CD4-positive, alpha-beta T cell treated with Interleukin-4 for 4 hours (primary cell): ENCODE measurements at regions not wholly inside any gene's neighbourhood (a gene's known extent, or its start where the extent isn't known, plus 50 kb on each side); places are given as distances from the start of the nearest gene placed in this dataset.
"Not testable (repeated sequence)": the region's sequence is repeated elsewhere in the genome, so short reads cannot be mapped to it uniquely, and the experiment has no call there.

Experiments used
- DNase-seq: peaks from one replicate; pipeline ENCODE4 v3.0.0-alpha.2; 2020

DNA sequence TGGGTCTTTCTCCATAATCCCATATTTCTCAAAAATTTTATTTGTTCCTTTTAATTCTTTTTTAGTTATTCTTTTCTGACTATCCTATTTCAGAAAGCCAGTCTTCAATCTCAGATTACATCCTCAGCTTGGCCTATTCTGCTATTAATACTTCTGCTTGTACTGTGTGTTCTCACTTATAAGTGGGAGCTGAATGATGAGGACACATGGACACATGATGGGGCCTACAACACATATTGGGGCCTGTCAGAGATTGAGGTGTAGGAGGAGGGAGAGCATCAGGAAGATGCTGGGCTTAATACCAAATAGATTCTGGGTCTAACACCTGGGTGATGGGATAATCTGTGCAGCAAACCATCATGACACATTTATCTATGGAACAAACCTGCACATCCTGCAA lies 82.3 kb downstream of the MAGEE1 start:
- DNase-seq: no peak

DNA sequence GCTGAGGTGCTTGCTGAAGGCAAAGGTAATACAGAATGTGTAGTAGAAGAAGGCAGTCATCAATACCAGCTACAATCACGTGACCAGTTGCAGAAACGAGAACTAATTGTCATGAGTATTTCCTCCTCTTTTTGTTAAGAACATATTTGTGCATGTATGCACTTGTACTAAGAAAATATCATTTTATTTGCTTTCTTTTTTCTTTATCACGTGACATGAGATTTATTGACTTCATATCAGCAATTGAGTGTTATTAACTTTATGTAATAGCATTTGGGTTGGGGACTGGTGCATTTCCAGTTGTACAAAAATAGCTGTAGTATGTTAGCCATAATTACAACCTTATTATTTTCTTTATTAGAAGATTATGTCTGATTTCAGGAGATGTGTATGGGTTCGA lies 90.0 kb downstream of the MAGEE1 start:
- DNase-seq: no peak

DNA sequence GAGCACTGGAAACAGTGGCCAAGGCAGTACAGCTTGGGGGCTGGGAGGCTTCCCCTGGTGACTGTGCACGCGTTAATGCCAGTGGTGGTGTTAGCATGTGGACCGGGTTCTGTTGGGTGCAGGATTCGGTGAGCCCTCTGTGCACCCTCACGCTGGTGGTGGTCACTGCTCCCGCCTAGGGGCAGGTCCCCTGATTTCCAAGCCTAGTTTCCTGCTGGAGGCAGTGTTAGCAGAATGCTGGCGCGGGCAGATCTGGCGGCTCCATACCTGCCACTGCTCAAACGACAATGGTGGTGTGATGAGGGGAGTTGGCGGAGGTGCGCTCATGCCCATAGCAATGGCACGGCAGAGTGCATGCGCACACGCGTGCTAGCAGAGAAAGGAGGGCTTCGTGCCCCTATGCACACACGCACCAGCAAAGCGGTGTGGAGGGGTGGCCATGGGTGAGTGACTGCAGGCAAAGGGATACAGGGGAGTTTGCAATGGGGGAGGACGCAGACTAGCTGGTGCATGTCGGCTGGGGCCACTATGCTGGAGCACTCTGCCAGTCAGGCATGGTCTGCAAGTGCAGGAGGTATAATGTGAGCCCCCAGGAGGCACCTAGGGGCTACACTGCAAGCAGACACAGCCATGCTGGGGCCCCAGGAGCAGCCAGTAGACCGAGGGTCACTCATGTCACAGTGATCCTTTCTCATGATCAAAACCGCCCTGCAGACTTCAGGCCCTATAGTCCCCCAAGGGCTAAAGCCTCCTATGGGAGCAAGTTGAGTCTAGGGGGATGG lies 93.0 kb downstream of the MAGEE1 start:
- no peak for DNase-seq

DNA sequence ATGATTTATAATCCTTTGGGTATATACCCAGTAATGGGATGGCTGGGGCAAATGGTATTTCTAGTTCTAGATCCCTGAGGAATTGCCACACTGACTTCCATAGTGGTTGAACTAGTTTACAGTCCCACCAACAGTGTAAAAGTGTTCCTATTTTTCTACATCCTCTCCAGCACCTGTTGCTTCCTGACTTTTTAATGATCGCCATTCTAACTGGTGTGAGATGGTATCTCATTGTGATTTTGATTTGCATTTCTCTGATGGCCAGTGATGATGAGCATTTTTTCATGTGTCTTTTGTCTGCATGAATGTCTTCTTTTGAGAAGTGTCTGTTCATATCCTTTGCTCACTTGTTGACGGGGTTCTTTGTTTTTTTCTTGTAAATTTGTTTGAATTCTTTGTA lies 108.2 kb downstream of the MAGEE1 start:
- DNase-seq: not testable (repeated sequence)

DNA sequence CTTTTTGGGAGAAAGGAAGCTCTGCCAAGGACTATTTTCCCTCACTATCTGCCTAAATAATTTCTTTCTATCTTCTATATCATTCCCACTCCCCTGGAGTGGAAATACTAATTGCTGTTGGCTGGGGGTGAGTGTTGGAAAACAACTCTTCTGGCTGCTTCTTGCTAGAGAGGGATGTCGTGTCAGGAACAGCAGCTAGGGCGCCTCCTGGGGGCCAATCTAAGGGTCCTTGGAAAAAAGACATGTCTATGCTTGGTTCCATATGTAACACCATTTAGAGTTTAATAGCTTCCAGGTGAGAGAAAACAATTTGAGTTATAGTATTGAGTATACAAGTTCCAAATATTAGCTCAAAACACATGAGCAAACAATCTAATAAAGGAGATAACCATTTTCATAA lies 111.3 kb downstream of the MAGEE1 start:
- DNase-seq: no peak

DNA sequence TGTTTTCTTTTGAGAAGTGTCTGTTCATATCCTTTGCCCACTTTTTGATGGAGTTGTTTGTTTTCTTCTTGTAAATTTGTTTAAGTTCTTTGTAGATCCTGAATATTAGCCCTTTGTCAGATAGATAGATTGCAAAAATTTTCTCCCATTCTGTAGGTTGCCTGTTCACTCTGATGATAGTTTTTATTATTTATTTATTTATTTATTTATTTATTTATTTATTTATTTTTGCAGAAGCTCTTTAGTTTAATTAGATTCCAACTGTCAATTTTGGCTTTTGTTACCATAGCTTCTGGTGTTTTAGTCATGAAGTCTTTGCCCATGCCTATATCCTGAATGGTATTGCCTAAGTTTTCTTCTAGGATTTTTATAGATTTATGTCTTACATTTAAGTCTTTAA lies 115.9 kb downstream of the MAGEE1 start:
- not testable (repeated sequence) for DNase-seq

DNA sequence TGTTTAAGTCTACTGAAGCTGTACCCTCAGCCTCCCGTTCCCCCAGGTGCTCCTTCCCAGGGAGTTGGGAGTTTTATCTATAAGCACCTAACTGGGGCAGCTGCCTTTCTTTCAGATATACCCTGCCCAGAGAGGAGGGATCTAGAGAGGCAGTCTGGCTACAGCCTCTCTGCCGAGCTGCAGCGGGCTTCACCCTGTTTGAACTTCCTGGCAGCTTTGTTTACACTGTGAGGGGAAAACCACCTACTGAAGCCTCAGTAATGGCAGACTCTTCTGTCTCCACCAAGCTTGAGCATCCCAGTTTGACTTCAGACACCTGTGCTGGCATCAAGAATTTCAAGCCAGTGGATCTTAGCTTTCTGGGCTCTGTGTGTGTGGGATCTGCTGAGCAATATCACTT lies 122.5 kb downstream of the MAGEE1 start:
- no peak for DNase-seq

DNA sequence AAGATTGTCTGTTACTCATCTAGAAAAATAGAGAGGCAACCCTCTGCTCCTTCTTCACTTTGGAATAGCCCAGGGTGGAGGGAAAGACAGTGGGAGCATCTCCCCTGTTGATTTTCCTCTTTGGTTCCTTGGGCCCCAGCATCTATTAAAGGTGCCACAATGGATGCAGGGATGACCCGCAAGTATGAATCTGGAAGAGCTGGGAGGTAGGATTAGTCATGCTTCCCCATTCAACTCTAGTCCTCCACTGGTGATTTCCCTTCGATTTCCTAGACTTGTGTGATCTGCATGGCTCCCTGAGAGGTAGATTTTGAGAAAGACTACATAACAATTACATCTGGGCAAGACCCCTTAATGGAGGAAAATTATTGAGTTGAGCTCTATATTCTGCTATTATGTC lies 127.8 kb downstream of the MAGEE1 start:
- no peak for DNase-seq

DNA sequence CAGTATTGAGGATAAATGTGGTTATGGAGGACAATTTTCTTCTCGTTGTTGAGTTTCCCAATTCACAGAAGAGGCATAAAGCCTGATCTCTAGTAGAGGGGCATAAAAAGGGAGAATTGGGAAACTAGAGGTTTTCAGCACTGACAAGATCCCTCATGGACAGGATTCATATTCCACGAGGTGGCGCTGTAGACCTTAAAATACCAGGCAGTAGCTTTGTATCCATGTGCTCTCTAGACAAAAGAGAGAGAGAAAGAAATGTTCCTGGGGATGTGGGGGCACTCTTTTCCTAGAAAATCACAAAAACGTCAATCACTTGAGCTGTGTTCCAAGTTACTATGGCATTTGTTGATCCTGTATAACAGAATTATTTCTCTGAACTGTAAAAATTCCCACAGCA lies 128.3 kb downstream of the MAGEE1 start:
- DNase-seq: peak; percentile 1

DNA sequence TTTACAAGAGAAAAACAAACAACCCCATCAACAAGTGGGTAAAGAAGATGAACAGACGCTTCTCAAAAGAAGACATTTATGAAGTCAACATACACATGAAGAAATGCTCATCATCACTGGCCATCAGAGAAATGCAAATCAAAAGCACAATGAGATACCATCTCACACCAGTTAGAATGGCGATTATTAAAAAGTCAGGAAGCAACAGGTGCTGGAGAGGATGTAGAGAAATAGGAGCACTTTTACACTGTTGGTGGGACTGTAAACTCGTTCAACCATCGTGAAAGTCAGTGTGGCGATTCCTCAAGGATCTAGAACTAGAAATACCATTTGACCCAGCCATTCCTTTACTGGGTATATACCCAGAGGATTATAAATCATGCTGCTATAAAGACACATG lies 137.3 kb downstream of the MAGEE1 start:
- not testable (repeated sequence) for DNase-seq

DNA sequence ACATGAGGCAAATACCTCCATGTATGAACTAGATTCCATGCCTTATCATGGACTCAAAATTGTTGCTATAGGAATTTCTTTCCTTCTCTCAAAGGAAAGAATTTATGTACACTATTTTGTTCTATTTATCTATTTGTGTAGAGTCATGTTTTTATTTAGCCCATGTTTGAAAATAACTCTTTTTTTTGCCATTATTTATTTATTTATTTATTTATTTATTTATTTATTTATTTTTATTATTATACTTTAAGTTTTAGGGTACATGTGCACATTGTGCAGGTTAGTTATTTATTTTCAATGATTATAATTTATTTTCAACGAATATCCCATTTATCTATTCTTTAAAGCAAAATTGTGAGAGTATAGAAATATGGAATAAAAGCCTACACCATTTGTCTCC lies 177.9 kb downstream of the MAGEE1 start:
- DNase-seq: no peak

DNA sequence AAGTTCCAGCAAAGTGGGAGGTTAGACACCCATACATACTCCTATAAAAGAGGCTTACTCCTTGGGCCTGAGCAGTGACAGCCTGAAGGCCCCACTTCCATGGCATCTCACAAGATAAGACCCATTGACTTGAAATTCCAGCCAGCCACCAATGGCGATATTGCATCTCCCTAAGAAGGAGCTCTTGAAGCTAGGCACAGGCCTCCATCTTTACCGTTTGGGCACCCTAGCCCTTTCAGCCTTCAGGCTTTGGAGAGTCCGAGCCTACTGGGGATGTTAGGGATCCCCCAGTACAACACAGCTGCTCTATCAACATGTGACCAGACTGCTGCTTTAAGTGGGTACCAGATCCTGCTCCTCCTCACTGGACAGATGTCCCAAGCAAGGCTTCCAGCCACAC lies 189.5 kb downstream of the MAGEE1 start:
- DNase-seq: no peak

DNA sequence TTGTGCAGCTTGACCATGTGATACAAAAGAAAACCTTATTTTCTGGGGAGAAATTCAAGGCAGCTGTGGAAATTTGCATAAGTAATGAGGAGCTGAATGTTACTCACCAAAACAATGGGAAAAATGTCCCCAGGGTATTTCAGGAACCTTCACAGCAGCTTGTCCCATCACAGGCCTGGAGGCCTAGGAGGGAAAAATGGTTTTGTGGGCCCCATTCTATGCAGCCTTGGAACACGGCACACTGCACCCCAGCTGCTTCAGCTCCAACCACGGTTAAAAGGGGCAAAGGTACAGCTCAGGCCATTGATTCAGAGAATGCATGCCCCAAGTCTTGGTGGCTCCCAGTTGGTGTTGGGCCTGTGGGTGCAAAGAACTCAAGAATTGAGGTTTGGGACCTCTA lies 216.1 kb downstream of the MAGEE1 start:
- DNase-seq: no peak

DNA sequence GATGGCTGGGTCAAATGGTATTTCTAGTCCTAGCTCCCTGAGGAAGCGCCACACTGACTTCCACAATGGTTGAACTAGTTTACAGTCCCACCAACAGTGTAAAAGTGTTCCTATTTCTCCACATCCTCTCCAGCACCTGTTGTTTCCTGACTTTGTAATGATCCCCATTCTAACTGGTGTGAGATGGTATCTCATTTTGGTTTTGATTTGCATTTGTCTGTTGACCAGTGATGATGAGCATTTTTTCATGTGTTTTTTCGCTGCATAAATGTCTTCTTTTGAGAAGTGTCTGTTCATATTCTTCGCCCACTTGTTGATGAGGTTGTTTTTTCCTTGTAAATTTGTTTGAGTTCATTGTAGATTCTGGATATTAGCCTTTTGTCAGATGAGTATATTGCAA lies 223.9 kb downstream of the MAGEE1 start:
- DNase-seq: not testable (repeated sequence)

DNA sequence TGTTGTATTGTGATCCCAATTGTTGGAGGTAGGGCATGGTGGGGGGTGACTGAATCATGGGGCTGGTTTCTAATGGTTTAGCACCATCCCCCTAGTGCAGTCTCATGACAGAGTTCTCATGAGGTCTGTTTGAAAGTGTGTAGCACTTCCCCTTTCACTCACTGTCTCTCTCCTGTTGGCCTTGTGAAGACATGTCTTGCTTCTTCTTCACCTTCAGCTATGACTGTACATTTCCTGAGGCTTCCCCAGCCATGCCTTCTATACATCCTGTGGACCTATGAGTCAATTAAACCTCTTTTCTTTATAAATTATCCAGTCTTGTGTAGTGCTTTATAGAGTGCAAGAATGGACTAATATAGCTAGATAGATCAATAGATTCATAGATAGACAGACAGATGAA lies 230.0 kb downstream of the MAGEE1 start:
- DNase-seq: no peak
